ENCODE measurements at regions not wholly inside any gene's neighbourhood (a gene's known extent, or its start where the extent isn't known, plus 50 kb on each side); places are given as distances from the start of the nearest gene placed in this dataset.

GRCh38 chr3:30273304-30274072 lies 332.9 kb upstream of the TGFBR2 start (continued):
- TF ChIP-seq ESRRG (CRISPR knock-in tag; IDR thresholded peaks at IDR 0.05) (peak; percentile 53; the same call in 1 of the 2 replicates), BACH2 (CRISPR knock-in tag; IDR thresholded peaks at IDR 0.05; ENCODE audit: borderline replicate concordance) (0 out of 2 replicates have a peak, but pooled peaks have one; percentile 50), TCF4 (CRISPR knock-in tag; IDR thresholded peaks at IDR 0.05; ENCODE audit: borderline replicate concordance) (peak; percentile 91), ZFP3 (CRISPR knock-in tag; IDR thresholded peaks at IDR 0.05) (peak; percentile 80; the same call in 1 of the 2 replicates), ZFP30 (CRISPR knock-in tag; IDR thresholded peaks at IDR 0.05) (peak; percentile 49)

- ATAC-seq = no peak
- TF ChIP-seq ZFP3 (CRISPR knock-in tag; IDR thresholded peaks at IDR 0.05) (no peak), PPARA (CRISPR knock-in tag; IDR thresholded peaks at IDR 0.05; ENCODE audit: borderline replicate concordance) (no peak), POU6F1 (CRISPR knock-in tag; IDR thresholded peaks at IDR 0.05; ENCODE audit: borderline replicate concordance, low read depth) (no peak), GLIS3 (CRISPR knock-in tag; IDR thresholded peaks at IDR 0.05) (no peak), ARNTL (CRISPR knock-in tag; IDR thresholded peaks at IDR 0.05; ENCODE audit: borderline replicate concordance, low read depth) (no peak), ISL1 (CRISPR knock-in tag; IDR thresholded peaks at IDR 0.05) (no peak), ZNF565 (CRISPR knock-in tag; conservative IDR thresholded peaks at IDR 0.05; ENCODE audit: low read depth) (no peak), TSHZ2 (CRISPR knock-in tag; IDR thresholded peaks at IDR 0.05) (no peak)
- TF ChIP-seq, protein P1, sequence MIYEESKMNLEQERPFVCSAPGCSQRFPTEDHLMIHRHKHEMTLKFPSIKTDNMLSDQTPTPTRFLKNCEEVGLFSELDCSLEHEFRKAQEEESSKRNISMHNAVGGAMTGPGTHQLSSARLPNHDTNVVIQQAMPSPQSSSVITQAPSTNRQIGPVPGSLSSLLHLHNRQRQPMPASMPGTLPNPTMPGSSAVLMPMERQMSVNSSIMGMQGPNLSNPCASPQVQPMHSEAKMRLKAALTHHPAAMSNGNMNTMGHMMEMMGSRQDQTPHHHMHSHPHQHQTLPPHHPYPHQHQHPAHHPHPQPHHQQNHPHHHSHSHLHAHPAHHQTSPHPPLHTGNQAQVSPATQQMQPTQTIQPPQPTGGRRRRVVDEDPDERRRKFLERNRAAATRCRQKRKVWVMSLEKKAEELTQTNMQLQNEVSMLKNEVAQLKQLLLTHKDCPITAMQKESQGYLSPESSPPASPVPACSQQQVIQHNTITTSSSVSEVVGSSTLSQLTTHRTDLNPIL (CRISPR knock-in tag; IDR thresholded peaks at IDR 0.05; ENCODE audit: low read depth) = no peak
Measured at GRCh38 chr3:30277494-30277893, 328.9 kb upstream of the TGFBR2 start.

DNA sequence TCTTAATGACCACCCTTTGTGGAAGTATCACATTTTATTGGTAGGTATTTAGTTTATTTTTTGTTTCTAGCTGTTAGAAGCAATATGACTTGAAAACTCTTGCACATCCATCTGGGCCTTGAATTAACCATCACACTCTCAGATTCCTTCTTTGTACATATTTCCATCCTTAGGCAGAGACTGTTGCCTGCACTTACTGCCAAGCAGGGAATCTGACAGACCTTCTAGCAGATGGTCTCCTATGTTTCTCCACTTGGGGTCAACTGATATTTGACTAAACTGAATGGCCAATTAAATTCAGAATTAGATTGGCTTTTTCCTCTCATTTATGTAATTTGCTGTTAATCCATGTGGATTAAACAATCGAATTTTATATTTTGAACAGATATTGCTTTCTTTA lies 324.9 kb upstream of the TGFBR2 start:
- no peak for ATAC-seq
- TF ChIP-seq ZNF8 (CRISPR knock-in tag; IDR thresholded peaks at IDR 0.05) (no peak), TSHZ2 (CRISPR knock-in tag; IDR thresholded peaks at IDR 0.05) (no peak)

GRCh38 chr3:30282154-30282696 lies 324.2 kb upstream of the TGFBR2 start:
- ATAC-seq = peak; percentile 83
- TF ChIP-seq SNAI2 (CRISPR knock-in tag; IDR thresholded peaks at IDR 0.05) = no peak
- TF ChIP-seq ISL1 (CRISPR knock-in tag; IDR thresholded peaks at IDR 0.05) = peak; percentile 78
- no peak for TF ChIP-seq ZC3H10 (CRISPR knock-in tag; IDR thresholded peaks at IDR 0.05)
- TF ChIP-seq, protein P1 (CRISPR knock-in tag; IDR thresholded peaks at IDR 0.05; ENCODE audit: low read depth) = 0 out of 2 replicates have a peak, but pooled peaks have one; percentile 27

All from SK-N-SH treated with all-trans-retinoic acid at 6 μM for 48 hours (cell line).